ENCODE measurements at regions not wholly inside any gene's neighbourhood (a gene's known extent, or its start where the extent isn't known, plus 50 kb on each side); places are given as distances from the start of the nearest gene placed in this dataset.

- Mint-ChIP-seq H3K4me1 (no peaks in the 10 kb centered on the region), H3K27me3 (ENCODE audit: low read depth in 2 of 2) (no peaks in the 10 kb centered on the region), H3K27ac (no peak overlapping the region), H3K4me3 (no peak overlapping the region), H3K36me3 (no peaks in the 10 kb centered on the region), H3K9me3 (peaks cover 0 to 2% of the 10 kb centered on the region in 2 donors)
- no peaks in the 10 kb centered on the region for H3K9me3 ChIP-seq (ENCODE audit: control insufficient read depth, insufficient read depth, low read length)
- H3K27me3 ChIP-seq (ENCODE audit: control insufficient read depth, insufficient read depth, low read length) = no peaks in the 10 kb centered on the region
- intact Hi-C loops (cut with micrococcal nuclease) = no loop called here
- no peak for DNase-seq
- no peak overlapping the region for H3K27ac ChIP-seq (ENCODE audit: low read length)
- ATAC-seq = no peak
- no peaks in the 10 kb centered on the region for H3K4me1 ChIP-seq (ENCODE audit: control insufficient read depth, insufficient read depth, low read length)
- H3K36me3 ChIP-seq (ENCODE audit: control insufficient read depth, insufficient read depth, low read length) = no peaks in the 10 kb centered on the region
- no peak for TF ChIP-seq CTCF (IDR thresholded peaks at IDR 0.05)
- WGBS (ENCODE audit: insufficient coverage) = 63% methylated on average over 2 of the region's 2 CpGs
- H3K4me3 ChIP-seq (ENCODE audit: low read length) = no peak overlapping the region
Measured at GRCh38 chr12:77314378-77315052, 249.1 kb upstream of the E2F7 start.

GRCh38 chr12:77308056-77308455 is 242.7 kb upstream of the E2F7 start:
- no peak overlapping the region for H3K27ac ChIP-seq (ENCODE audit: low read length)
- Mint-ChIP-seq H3K27me3 (ENCODE audit: low read depth in 2 of 2) (no peaks in the 10 kb centered on the region), H3K36me3 (no peaks in the 10 kb centered on the region), H3K27ac (no peak overlapping the region), H3K4me1 (no peaks in the 10 kb centered on the region), H3K9me3 (peaks cover 0 to 3% of the 10 kb centered on the region in 2 donors), H3K4me3 (no peak overlapping the region)
- H3K4me3 ChIP-seq (ENCODE audit: low read length) = no peak overlapping the region
- no peaks in the 10 kb centered on the region for H3K27me3 ChIP-seq (ENCODE audit: control insufficient read depth, insufficient read depth, low read length)
- DNase-seq (no peak), ATAC-seq (no peak)
- H3K9me3 ChIP-seq (ENCODE audit: control insufficient read depth, insufficient read depth, low read length) = no peaks in the 10 kb centered on the region
- TF ChIP-seq CTCF (IDR thresholded peaks at IDR 0.05) = no peak
- intact Hi-C loops (cut with micrococcal nuclease) = no loop called here
- WGBS (ENCODE audit: insufficient coverage) = 88% methylated on average over 2 of the region's 2 CpGs
- no peaks in the 10 kb centered on the region for H3K36me3 ChIP-seq (ENCODE audit: control insufficient read depth, insufficient read depth, low read length)
- no peaks in the 10 kb centered on the region for H3K4me1 ChIP-seq (ENCODE audit: control insufficient read depth, insufficient read depth, low read length)

DNA sequence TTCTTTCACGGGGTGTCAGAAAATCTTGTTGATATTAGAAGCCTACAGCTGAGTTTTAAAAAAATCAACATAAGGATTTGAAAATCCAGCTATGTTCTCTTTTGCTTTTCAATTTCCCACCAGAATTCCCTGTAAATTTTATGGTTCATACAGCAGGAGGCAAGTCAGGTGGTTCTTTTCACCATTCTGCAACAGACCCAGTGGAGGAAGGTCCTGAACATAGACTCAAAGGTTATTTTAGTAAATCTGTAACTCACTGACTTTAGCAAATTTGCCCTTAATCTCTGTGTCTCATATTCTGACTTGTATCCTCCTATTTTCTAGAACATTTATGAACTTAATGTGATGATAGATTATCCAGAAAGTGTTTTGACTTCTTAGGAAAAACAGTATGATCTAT is 235.4 kb upstream of the E2F7 start:
- Histone ChIP-seq H3K36me3 (ENCODE audit: control insufficient read depth, insufficient read depth, low read length) (no peaks in the 10 kb centered on the region), H3K4me3 (ENCODE audit: low read length) (no peak overlapping the region), H3K9me3 (ENCODE audit: control insufficient read depth, insufficient read depth, low read length) (no peaks in the 10 kb centered on the region), H3K27ac (ENCODE audit: low read length) (no peak overlapping the region), H3K4me1 (ENCODE audit: control insufficient read depth, insufficient read depth, low read length) (no peaks in the 10 kb centered on the region), H3K27me3 (ENCODE audit: control insufficient read depth, insufficient read depth, low read length) (no peaks in the 10 kb centered on the region)
- WGBS (ENCODE audit: insufficient coverage) = no CpG with 5 or more reads among the region's 1 CpG
- intact Hi-C loops (cut with micrococcal nuclease) = no loop called here
- no peaks in the 10 kb centered on the region for H3K36me3 Mint-ChIP-seq
- ATAC-seq (no peak), DNase-seq (no peak)
- no peak for TF ChIP-seq CTCF (IDR thresholded peaks at IDR 0.05)
- peaks cover 2% of the 10 kb centered on the region in 2 donors for H3K9me3 Mint-ChIP-seq
- no peak overlapping the region for H3K27ac Mint-ChIP-seq
- no peak overlapping the region for H3K4me3 Mint-ChIP-seq
- H3K4me1 Mint-ChIP-seq = no peaks in the 10 kb centered on the region
- no peaks in the 10 kb centered on the region for H3K27me3 Mint-ChIP-seq (ENCODE audit: low read depth in 2 of 2)
